ENCODE measurements at regions not wholly inside any gene's neighbourhood (a gene's known extent, or its start where the extent isn't known, plus 50 kb on each side); places are given as distances from the start of the nearest gene placed in this dataset.

GRCh38 chr12:127287256-127287655, 979.7 kb upstream of the TMEM132C start:
- H3K4me1 ChIP-seq: no peaks in the 10 kb centered on the region
- H3K9me3 ChIP-seq: no peaks in the 10 kb centered on the region
- no peak for TF ChIP-seq POLR2A (IDR thresholded peaks at IDR 0.05)
- TF ChIP-seq, protein P1, sequence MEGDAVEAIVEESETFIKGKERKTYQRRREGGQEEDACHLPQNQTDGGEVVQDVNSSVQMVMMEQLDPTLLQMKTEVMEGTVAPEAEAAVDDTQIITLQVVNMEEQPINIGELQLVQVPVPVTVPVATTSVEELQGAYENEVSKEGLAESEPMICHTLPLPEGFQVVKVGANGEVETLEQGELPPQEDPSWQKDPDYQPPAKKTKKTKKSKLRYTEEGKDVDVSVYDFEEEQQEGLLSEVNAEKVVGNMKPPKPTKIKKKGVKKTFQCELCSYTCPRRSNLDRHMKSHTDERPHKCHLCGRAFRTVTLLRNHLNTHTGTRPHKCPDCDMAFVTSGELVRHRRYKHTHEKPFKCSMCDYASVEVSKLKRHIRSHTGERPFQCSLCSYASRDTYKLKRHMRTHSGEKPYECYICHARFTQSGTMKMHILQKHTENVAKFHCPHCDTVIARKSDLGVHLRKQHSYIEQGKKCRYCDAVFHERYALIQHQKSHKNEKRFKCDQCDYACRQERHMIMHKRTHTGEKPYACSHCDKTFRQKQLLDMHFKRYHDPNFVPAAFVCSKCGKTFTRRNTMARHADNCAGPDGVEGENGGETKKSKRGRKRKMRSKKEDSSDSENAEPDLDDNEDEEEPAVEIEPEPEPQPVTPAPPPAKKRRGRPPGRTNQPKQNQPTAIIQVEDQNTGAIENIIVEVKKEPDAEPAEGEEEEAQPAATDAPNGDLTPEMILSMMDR (IDR thresholded peaks at IDR 0.05): no peak
- H3K4me3 ChIP-seq: no peak overlapping the region
- DNase-seq (no peak), ATAC-seq (no peak)
- intact Hi-C loops (cut with DNase I): no loop called here
- H3K27me3 ChIP-seq: no peaks in the 10 kb centered on the region
- no peak overlapping the region for H3K27ac ChIP-seq
- 88 to 93% (median 89%) methylated on average over 11 of the region's 11 CpGs for WGBS, 4 donors
- H3K36me3 ChIP-seq: no peaks in the 10 kb centered on the region

DNA sequence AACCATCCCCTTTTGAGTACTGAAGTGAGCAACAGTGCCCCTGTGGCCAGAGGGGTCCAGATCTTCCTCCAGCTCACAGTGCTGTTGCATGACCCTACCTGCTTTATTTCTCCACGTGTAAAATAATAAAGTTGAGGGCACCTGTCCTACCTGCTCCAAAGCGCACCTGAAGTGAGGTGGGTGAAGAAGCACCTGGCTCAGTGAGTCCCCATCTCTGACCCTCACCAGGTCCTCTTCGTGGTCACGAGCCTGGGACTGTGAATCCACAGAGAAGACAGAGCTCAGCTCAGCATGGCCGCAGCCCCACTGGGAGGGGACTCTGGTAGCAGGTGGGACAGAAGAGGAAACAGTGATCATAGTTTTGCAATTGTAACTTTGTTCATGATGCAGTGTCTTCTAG, 976.7 kb upstream of the TMEM132C start:
- ATAC-seq: no peak
- intact Hi-C loops (cut with DNase I): loop anchor here in 6 of 10 donors (5.0 to 10.0 kb wide), 3 partner anchors 178 to 185 kb away; no protein-coding TSS in a partner anchor
- WGBS, 4 donors: 80 to 86% (median 81%) methylated on average over 5 of the region's 5 CpGs

GRCh38 chr12:127292736-127293135, 974.2 kb upstream of the TMEM132C start:
- no peaks in the 10 kb centered on the region for H3K36me3 ChIP-seq

More for the DNA sequence above, 976.7 kb upstream of the TMEM132C start:
- Histone ChIP-seq H3K4me3 (no peak overlapping the region), H3K9me3 (no peaks in the 10 kb centered on the region), H3K36me3 (no peaks in the 10 kb centered on the region), H3K4me1 (no peaks in the 10 kb centered on the region), H3K27me3 (peaks cover 0 to 12% (median 0%) of the 10 kb centered on the region in 9 donors), H3K27ac (no peak overlapping the region)
- no peak for DNase-seq
- TF ChIP-seq, protein P1 (IDR thresholded peaks at IDR 0.05): no peak
- TF ChIP-seq POLR2A (IDR thresholded peaks at IDR 0.05): no peak

DNA sequence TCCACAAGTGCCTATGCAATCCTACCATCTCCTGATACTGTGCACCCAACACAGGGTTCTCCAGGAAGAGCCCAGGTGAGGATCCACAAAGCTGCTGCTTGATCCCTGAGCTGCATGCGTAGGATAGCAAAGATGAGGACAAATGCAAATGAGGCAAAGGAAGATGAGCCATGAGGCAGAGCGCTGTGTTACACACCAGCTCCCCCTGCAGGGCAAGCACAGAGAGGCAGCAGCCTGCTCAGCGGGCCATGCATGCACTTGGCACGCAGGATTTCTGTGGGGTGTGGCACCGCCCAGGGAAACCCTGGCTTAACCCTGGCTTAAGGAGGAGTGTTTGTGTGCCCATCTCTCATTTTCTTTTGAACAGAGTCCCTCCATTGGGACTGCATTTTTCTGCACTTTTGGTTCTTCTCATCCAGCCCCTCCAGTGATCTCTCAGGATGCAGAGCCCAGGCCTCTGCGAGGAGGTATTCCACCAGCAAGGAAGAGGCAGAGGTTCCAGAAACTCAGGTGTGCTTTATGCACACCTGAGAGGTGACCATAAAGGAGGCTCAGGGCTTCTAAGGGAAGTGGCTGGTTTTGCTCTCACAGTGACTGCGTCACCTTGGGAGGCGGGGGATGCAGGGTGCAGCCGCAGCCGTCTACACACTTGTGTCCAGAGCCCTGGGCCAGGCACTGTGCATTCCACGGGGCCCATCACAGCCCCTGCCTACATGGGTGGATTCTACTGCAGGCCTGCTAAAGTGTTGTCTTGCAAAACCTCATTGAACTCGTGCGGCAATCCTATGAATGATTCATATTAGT, 973.3 kb upstream of the TMEM132C start:
- ATAC-seq (peak in 3 of 4 donors; percentile 48 to 80 (median 59)), DNase-seq (peak in 4 of 5 donors; percentile 17 to 76 (median 40))
- Histone ChIP-seq H3K4me3 (no peak overlapping the region), H3K27ac (no peak overlapping the region), H3K4me1 (no peaks in the 10 kb centered on the region), H3K36me3 (no peaks in the 10 kb centered on the region), H3K27me3 (peaks cover 0 to 20% (median 0%) of the 10 kb centered on the region in 9 donors), H3K9me3 (no peaks in the 10 kb centered on the region)
- intact Hi-C loops (cut with DNase I): loop anchor here in 8 of 10 donors (1.0 to 10.0 kb wide), 5 partner anchors 181 to 189 kb away; no protein-coding TSS in a partner anchor
- no peak for TF ChIP-seq POLR2A (IDR thresholded peaks at IDR 0.05)
- TF ChIP-seq, protein P1 (IDR thresholded peaks at IDR 0.05): peak; percentile 32 to 71 (median 63)
- WGBS, 4 donors: 64% methylated on average over 12 to 13 of the region's 13 CpGs

More at GRCh38 chr12:127292736-127293135, 974.2 kb upstream of the TMEM132C start:
- intact Hi-C loops (cut with DNase I): loop anchor here in 8 of 10 donors (1.0 to 10.0 kb wide), 5 partner anchors 180 to 188 kb away; no protein-coding TSS in a partner anchor
- Histone ChIP-seq H3K9me3 (no peaks in the 10 kb centered on the region), H3K27me3 (peaks cover 0 to 20% (median 0%) of the 10 kb centered on the region in 9 donors), H3K4me3 (no peak overlapping the region), H3K4me1 (no peaks in the 10 kb centered on the region), H3K27ac (no peak overlapping the region)
- DNase-seq (no peak), ATAC-seq (no peak)
- no peak for TF ChIP-seq POLR2A (IDR thresholded peaks at IDR 0.05)
- TF ChIP-seq, protein P1 (IDR thresholded peaks at IDR 0.05): no peak
- 82 to 89% (median 83%) methylated on average over 6 of the region's 6 CpGs for WGBS, 4 donors

Data from heart left ventricle (tissue), 16 donors.